Stomach (tissue), 4 donors: ENCODE measurements at regions not wholly inside any gene's neighbourhood (a gene's known extent, or its start where the extent isn't known, plus 50 kb on each side); places are given as distances from the start of the nearest gene placed in this dataset.

Source experiments
- EP300 ChIP-seq: sonication (generic); formaldehyde crosslinking; IDR thresholded peaks from one replicate; pipeline ENCODE4 v1.6.1; 2017; ENCODE audit warnings: antibody characterized with exemption
- POLR2AphosphoS5 ChIP-seq, 3 donors: sonication (generic); formaldehyde crosslinking; IDR thresholded peaks; one replicate each; pipeline ENCODE4 v1.6.1; 2016; ENCODE audit warnings: antibody characterized with exemption in 3 of 3
- TF ChIP-seq, protein P1 (sequence below), 7 experiments: fragments of 450-650 bp in 4 of 7; fragments of 200-600 bp in 3 of 7; sonication (generic) in 3 of 7; IDR thresholded peaks; one replicate each; pipeline ENCODE4 v1.5.1; 2016 to 2019; ENCODE audit warnings: antibody characterized with exemption in 7 of 7, control low read depth in 2 of 7, mild to moderate bottlenecking in 1 of 7

DNA sequence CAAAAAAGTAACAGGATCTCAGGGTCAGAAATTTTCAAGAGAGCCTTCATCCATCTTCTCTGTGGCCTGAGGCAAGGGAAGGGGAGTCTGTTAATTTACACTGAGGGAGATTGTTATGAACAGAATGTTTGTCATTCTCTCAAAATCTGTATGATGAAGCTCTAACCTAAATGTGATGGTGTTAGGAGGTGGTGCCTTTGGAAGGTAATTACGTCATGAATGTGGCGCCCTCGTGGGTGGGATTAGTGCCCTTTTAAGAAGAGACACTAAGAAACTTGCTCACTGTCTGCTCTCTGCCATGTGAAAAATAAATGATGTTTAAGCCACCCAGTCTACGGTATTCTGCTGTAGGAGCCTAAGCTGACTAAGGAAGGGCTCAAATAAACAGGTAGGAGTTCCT lies 521.6 kb downstream of the SNAPC1 start:
- TF ChIP-seq, protein P1, sequence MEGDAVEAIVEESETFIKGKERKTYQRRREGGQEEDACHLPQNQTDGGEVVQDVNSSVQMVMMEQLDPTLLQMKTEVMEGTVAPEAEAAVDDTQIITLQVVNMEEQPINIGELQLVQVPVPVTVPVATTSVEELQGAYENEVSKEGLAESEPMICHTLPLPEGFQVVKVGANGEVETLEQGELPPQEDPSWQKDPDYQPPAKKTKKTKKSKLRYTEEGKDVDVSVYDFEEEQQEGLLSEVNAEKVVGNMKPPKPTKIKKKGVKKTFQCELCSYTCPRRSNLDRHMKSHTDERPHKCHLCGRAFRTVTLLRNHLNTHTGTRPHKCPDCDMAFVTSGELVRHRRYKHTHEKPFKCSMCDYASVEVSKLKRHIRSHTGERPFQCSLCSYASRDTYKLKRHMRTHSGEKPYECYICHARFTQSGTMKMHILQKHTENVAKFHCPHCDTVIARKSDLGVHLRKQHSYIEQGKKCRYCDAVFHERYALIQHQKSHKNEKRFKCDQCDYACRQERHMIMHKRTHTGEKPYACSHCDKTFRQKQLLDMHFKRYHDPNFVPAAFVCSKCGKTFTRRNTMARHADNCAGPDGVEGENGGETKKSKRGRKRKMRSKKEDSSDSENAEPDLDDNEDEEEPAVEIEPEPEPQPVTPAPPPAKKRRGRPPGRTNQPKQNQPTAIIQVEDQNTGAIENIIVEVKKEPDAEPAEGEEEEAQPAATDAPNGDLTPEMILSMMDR (IDR thresholded peaks at IDR 0.05) = no peak
- TF ChIP-seq POLR2AphosphoS5 (IDR thresholded peaks at IDR 0.05) (no peak), EP300 (no peak)
